ENCODE measurements at regions not wholly inside any gene's neighbourhood (a gene's known extent, or its start where the extent isn't known, plus 50 kb on each side); places are given as distances from the start of the nearest gene placed in this dataset.

DNA sequence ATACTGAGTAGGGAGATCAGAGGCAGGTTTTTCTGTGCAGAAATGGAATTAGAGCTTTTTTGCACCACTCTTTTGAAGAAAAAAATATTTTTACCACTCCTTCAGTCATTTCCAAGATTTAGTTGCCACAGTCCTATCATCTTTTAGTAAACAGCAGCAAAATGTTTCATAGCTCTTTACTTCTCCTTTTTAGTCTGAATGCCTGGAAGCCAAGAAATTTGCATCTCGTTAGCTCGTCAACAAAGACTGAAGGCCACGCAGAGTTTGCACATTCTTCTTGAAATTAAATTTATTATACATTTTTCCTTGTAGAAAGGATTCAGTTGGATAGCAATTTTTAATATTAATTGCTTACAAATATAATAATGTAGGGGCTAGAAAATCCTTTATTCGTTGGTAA lies 544.5 kb upstream of the ATP2B1 start:
- TF ChIP-seq, protein P1, sequence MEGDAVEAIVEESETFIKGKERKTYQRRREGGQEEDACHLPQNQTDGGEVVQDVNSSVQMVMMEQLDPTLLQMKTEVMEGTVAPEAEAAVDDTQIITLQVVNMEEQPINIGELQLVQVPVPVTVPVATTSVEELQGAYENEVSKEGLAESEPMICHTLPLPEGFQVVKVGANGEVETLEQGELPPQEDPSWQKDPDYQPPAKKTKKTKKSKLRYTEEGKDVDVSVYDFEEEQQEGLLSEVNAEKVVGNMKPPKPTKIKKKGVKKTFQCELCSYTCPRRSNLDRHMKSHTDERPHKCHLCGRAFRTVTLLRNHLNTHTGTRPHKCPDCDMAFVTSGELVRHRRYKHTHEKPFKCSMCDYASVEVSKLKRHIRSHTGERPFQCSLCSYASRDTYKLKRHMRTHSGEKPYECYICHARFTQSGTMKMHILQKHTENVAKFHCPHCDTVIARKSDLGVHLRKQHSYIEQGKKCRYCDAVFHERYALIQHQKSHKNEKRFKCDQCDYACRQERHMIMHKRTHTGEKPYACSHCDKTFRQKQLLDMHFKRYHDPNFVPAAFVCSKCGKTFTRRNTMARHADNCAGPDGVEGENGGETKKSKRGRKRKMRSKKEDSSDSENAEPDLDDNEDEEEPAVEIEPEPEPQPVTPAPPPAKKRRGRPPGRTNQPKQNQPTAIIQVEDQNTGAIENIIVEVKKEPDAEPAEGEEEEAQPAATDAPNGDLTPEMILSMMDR (IDR thresholded peaks at IDR 0.05) = no peak
- TF ChIP-seq POLR2A (IDR thresholded peaks at IDR 0.05) = no peak
